Liver (tissue), 7 donors: ENCODE measurements at regions not wholly inside any gene's neighbourhood (a gene's known extent, or its start where the extent isn't known, plus 50 kb on each side); places are given as distances from the start of the nearest gene placed in this dataset.

Experiments used
- DNase-seq: peaks from one replicate; pipeline ENCODE4 v3.0.0-alpha.2; 2017; ENCODE audit warnings: low spot score
- H3K27ac ChIP-seq, 2 donors: one replicate each; pipeline ENCODE4 v1.7.0; 2013; ENCODE audit warnings: inconsistent platforms in 2 of 2, low read length in 2 of 2, control low read depth in 1 of 2, low read depth in 1 of 2, mild to moderate bottlenecking in 1 of 2
- H3K27me3 ChIP-seq, 4 donors: one replicate each; pipeline versions ENCODE4 v1.6.1 to v1.7.0; 2013; ENCODE audit warnings: low read length in 3 of 4, inconsistent platforms in 1 of 4, mild to moderate bottlenecking in 1 of 4, moderate library complexity in 1 of 4; ENCODE audit not compliant: control insufficient read depth in 4 of 4, insufficient read depth in 4 of 4
- H3K36me3 ChIP-seq, 4 donors: one replicate each; pipeline versions ENCODE4 v1.6.1 to v1.7.0; 2013; ENCODE audit warnings: low read length in 3 of 4, mild to moderate bottlenecking in 3 of 4, low read depth in 1 of 4, moderate library complexity in 1 of 4; ENCODE audit not compliant: control insufficient read depth in 4 of 4, insufficient read depth in 3 of 4
- H3K4me1 ChIP-seq, 4 donors: one replicate each; pipeline versions ENCODE4 v1.6.1 to v1.7.0; 2013; ENCODE audit warnings: low read length in 3 of 4, mild to moderate bottlenecking in 3 of 4, moderate library complexity in 1 of 4; ENCODE audit not compliant: control insufficient read depth in 4 of 4, insufficient read depth in 4 of 4
- H3K4me3 ChIP-seq, 3 donors: one replicate each; pipeline versions ENCODE4 v1.6.1 to v1.7.0; 2013; ENCODE audit warnings: low read length in 3 of 3, control low read depth in 1 of 3, low read depth in 1 of 3, mild to moderate bottlenecking in 1 of 3
- H3K9ac ChIP-seq, 2 donors: one replicate each; pipeline ENCODE4 v1.7.0; 2013; ENCODE audit warnings: low read length in 2 of 2, mild to moderate bottlenecking in 2 of 2, moderate library complexity in 2 of 2, control low read depth in 1 of 2, low read depth in 1 of 2
- H3K9me3 ChIP-seq, 4 donors: one replicate each; pipeline versions ENCODE4 v1.6.1 to v1.7.0; 2013; ENCODE audit warnings: low read length in 3 of 4; ENCODE audit not compliant: control insufficient read depth in 4 of 4
- EGR1 ChIP-seq, 2 donors: IDR thresholded peaks; 2 replicates each; pipeline ENCODE4 v1.6.1; 2016 to 2018; ENCODE audit warnings: antibody characterized with exemption in 2 of 2, low read depth in 2 of 2
- FOXA1 ChIP-seq: IDR thresholded peaks from 2 replicates; pipeline ENCODE4 v1.6.1; 2016; ENCODE audit warnings: antibody characterized with exemption
- FOXA2 ChIP-seq: IDR thresholded peaks from 2 replicates; pipeline ENCODE4 v1.6.1; 2016; ENCODE audit warnings: antibody characterized with exemption
- GABPA ChIP-seq, 2 donors: IDR thresholded peaks in 1 of 2; conservative IDR thresholded peaks in 1 of 2; 2 replicates each; pipeline ENCODE4 v1.6.1; 2016; ENCODE audit warnings: antibody characterized with exemption in 2 of 2, mild to moderate bottlenecking in 1 of 2, moderate library complexity in 1 of 2
- HNF4A ChIP-seq, 2 donors: conservative IDR thresholded peaks; 2 replicates each; pipeline ENCODE4 v1.6.1; 2016; ENCODE audit warnings: antibody characterized with exemption in 2 of 2, mild to moderate bottlenecking in 2 of 2
- HNF4G ChIP-seq: IDR thresholded peaks from 2 replicates; pipeline ENCODE4 v1.6.1; 2016; ENCODE audit warnings: antibody characterized with exemption
- JUND ChIP-seq, 2 donors: IDR thresholded peaks; 2 replicates each; pipeline ENCODE4 v1.6.1; 2016; ENCODE audit warnings: antibody characterized with exemption in 2 of 2
- NR2F2 ChIP-seq: IDR thresholded peaks from 2 replicates; pipeline ENCODE4 v1.6.1; 2016; ENCODE audit warnings: antibody characterized with exemption
- RAD21 ChIP-seq, 2 donors: IDR thresholded peaks; 2 replicates each; pipeline ENCODE4 v1.6.1; 2016; ENCODE audit warnings: antibody characterized with exemption in 2 of 2, mild to moderate bottlenecking in 2 of 2
- RXRA ChIP-seq, 2 donors: IDR thresholded peaks; 2 replicates each; pipeline ENCODE4 v1.6.1; 2017 to 2018; ENCODE audit warnings: antibody characterized with exemption in 2 of 2, mild to moderate bottlenecking in 1 of 2
- SP1 ChIP-seq: IDR thresholded peaks from 2 replicates; pipeline ENCODE4 v1.6.1; 2018; ENCODE audit warnings: antibody characterized with exemption, mild to moderate bottlenecking
- TAF1 ChIP-seq: conservative IDR thresholded peaks from 2 replicates; pipeline ENCODE4 v1.6.1; 2016; ENCODE audit warnings: antibody characterized with exemption, mild to moderate bottlenecking
- YY1 ChIP-seq: IDR thresholded peaks from 2 replicates; pipeline ENCODE4 v1.6.1; 2016; ENCODE audit warnings: antibody characterized with exemption, mild to moderate bottlenecking
- TF ChIP-seq, protein P1 (sequence below): fragments of 150-350 bp; IDR thresholded peaks from 2 replicates; pipeline ENCODE4 v1.5.1; 2017; ENCODE audit warnings: improper control_type of control experiment, low read depth, low read length; ENCODE audit not compliant: missing input control
- TF ChIP-seq, protein P2 (sequence below): IDR thresholded peaks from 2 replicates; pipeline ENCODE4 v1.6.1; 2016; ENCODE audit warnings: antibody characterized with exemption
- TF ChIP-seq, protein P3 (sequence below): IDR thresholded peaks from 2 replicates; pipeline ENCODE4 v1.6.1; 2016; ENCODE audit warnings: antibody characterized with exemption
- TF ChIP-seq, protein P4 (sequence below): IDR thresholded peaks from 2 replicates; pipeline ENCODE4 v1.6.1; 2016; ENCODE audit warnings: antibody characterized with exemption
- TF ChIP-seq, protein P5 (sequence below): IDR thresholded peaks from 2 replicates; pipeline ENCODE4 v1.6.1; 2016; ENCODE audit warnings: antibody characterized with exemption, mild to moderate bottlenecking
- donor health status: healthy.
- donor health status: healthy.
- donor health status: healthy.
- donor health status: healthy.

DNA sequence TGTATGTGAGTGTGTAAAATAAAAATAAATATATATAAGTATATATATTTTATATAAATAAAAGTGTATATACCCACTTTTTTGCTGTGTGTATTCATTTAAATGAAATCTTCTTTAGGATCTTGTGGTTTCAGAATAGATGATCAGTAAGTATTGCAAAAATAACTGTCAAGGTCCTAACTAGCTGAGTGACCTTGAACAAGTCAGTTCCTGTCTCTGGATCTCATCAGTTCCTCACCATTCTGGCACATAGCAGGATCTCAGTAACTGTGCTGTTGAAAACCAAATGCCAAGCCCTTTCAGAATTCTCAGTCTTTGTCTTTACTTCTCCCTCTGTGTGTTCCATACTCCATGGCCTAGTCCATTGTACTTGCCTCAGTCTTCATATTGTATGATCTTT lies 115.3 kb upstream of the CXCR4 start:
- DNase-seq, result no peak

More for the DNA sequence above, 115.3 kb upstream of the CXCR4 start:
- H3K9ac ChIP-seq, result no peak overlapping the region
- H3K27ac ChIP-seq, result no peak overlapping the region
- no peaks in the 10 kb centered on the region for H3K4me1 ChIP-seq
- TF ChIP-seq FOXA1 (no peak), YY1 (no peak), RAD21 (IDR thresholded peaks at IDR 0.05) (no peak), TAF1 (no peak), RXRA (IDR thresholded peaks at IDR 0.05) (no peak), EGR1 (IDR thresholded peaks at IDR 0.05; ENCODE audit: low read depth in 2 of 2) (no peak), NR2F2 (no peak), GABPA (IDR thresholded peaks at IDR 0.05 in 1 of 2, conservative IDR thresholded peaks at IDR 0.05 in 1 of 2) (no peak), JUND (IDR thresholded peaks at IDR 0.05) (no peak), HNF4G (no peak), FOXA2 (no peak), HNF4A (conservative IDR thresholded peaks at IDR 0.05) (no peak), SP1 (no peak)
- TF ChIP-seq, protein P1, sequence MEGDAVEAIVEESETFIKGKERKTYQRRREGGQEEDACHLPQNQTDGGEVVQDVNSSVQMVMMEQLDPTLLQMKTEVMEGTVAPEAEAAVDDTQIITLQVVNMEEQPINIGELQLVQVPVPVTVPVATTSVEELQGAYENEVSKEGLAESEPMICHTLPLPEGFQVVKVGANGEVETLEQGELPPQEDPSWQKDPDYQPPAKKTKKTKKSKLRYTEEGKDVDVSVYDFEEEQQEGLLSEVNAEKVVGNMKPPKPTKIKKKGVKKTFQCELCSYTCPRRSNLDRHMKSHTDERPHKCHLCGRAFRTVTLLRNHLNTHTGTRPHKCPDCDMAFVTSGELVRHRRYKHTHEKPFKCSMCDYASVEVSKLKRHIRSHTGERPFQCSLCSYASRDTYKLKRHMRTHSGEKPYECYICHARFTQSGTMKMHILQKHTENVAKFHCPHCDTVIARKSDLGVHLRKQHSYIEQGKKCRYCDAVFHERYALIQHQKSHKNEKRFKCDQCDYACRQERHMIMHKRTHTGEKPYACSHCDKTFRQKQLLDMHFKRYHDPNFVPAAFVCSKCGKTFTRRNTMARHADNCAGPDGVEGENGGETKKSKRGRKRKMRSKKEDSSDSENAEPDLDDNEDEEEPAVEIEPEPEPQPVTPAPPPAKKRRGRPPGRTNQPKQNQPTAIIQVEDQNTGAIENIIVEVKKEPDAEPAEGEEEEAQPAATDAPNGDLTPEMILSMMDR, result no peak
- TF ChIP-seq, protein P2, sequence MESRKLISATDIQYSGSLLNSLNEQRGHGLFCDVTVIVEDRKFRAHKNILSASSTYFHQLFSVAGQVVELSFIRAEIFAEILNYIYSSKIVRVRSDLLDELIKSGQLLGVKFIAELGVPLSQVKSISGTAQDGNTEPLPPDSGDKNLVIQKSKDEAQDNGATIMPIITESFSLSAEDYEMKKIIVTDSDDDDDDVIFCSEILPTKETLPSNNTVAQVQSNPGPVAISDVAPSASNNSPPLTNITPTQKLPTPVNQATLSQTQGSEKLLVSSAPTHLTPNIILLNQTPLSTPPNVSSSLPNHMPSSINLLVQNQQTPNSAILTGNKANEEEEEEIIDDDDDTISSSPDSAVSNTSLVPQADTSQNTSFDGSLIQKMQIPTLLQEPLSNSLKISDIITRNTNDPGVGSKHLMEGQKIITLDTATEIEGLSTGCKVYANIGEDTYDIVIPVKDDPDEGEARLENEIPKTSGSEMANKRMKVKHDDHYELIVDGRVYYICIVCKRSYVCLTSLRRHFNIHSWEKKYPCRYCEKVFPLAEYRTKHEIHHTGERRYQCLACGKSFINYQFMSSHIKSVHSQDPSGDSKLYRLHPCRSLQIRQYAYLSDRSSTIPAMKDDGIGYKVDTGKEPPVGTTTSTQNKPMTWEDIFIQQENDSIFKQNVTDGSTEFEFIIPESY, result no peak
- TF ChIP-seq, protein P3, sequence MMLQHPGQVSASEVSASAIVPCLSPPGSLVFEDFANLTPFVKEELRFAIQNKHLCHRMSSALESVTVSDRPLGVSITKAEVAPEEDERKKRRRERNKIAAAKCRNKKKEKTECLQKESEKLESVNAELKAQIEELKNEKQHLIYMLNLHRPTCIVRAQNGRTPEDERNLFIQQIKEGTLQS, result no peak
- TF ChIP-seq, protein P4, sequence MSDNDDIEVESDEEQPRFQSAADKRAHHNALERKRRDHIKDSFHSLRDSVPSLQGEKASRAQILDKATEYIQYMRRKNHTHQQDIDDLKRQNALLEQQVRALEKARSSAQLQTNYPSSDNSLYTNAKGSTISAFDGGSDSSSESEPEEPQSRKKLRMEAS, result no peak
- TF ChIP-seq, protein P5, sequence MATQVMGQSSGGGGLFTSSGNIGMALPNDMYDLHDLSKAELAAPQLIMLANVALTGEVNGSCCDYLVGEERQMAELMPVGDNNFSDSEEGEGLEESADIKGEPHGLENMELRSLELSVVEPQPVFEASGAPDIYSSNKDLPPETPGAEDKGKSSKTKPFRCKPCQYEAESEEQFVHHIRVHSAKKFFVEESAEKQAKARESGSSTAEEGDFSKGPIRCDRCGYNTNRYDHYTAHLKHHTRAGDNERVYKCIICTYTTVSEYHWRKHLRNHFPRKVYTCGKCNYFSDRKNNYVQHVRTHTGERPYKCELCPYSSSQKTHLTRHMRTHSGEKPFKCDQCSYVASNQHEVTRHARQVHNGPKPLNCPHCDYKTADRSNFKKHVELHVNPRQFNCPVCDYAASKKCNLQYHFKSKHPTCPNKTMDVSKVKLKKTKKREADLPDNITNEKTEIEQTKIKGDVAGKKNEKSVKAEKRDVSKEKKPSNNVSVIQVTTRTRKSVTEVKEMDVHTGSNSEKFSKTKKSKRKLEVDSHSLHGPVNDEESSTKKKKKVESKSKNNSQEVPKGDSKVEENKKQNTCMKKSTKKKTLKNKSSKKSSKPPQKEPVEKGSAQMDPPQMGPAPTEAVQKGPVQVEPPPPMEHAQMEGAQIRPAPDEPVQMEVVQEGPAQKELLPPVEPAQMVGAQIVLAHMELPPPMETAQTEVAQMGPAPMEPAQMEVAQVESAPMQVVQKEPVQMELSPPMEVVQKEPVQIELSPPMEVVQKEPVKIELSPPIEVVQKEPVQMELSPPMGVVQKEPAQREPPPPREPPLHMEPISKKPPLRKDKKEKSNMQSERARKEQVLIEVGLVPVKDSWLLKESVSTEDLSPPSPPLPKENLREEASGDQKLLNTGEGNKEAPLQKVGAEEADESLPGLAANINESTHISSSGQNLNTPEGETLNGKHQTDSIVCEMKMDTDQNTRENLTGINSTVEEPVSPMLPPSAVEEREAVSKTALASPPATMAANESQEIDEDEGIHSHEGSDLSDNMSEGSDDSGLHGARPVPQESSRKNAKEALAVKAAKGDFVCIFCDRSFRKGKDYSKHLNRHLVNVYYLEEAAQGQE, result no peak
- H3K9me3 ChIP-seq, result no peaks in the 10 kb centered on the region
- H3K27me3 ChIP-seq, result no peaks in the 10 kb centered on the region
- H3K36me3 ChIP-seq, result no peaks in the 10 kb centered on the region
- no peak overlapping the region for H3K4me3 ChIP-seq
